ENCODE measurements at regions not wholly inside any gene's neighbourhood (a gene's known extent, or its start where the extent isn't known, plus 50 kb on each side); places are given as distances from the start of the nearest gene placed in this dataset.

DNA sequence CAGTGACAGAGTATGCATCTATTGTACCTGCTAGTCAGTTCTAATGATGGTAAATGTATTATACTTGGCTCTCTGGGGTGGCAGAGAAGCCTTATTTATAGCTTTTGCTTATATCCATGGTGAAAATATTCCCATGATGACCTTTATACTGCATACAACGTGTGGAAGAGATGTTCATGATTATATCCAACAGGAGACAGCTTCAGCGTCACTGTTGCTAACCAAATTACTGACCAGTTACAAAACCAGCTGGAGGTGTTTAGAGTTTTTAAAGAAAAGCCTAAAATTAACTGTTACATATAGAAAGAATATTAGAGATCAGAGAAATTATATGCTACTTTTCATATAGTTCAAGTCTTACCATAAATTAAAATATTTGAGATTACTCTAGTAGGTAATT lies 280.8 kb downstream of the ETV1 start:
- H2AFZ ChIP-seq (ENCODE audit: low read depth, low read length) = no peak overlapping the region
- H3K36me3 ChIP-seq (ENCODE audit: insufficient read depth, low read length) = no peaks in the 10 kb centered on the region
- H3K4me2 ChIP-seq (ENCODE audit: insufficient read depth, low read length) = no peak overlapping the region
- no peak for ATAC-seq (ENCODE audit: insufficient read depth, low read depth)
- no peaks in the 10 kb centered on the region for H4K20me1 ChIP-seq (ENCODE audit: insufficient read depth, low read length)
- DNase-seq = no peak
- no peak overlapping the region for H3K4me3 ChIP-seq (ENCODE audit: low read depth in 1 of 2, low read length in 2 of 2)
- no peaks in the 10 kb centered on the region for H3K9me3 ChIP-seq (ENCODE audit: insufficient read depth, low read length, severe bottlenecking)
- H3K27ac ChIP-seq (ENCODE audit: low read length) = no peak overlapping the region
- no peaks in the 10 kb centered on the region for H3K79me2 ChIP-seq (ENCODE audit: insufficient read depth, low read length)
- TF ChIP-seq, protein P1, sequence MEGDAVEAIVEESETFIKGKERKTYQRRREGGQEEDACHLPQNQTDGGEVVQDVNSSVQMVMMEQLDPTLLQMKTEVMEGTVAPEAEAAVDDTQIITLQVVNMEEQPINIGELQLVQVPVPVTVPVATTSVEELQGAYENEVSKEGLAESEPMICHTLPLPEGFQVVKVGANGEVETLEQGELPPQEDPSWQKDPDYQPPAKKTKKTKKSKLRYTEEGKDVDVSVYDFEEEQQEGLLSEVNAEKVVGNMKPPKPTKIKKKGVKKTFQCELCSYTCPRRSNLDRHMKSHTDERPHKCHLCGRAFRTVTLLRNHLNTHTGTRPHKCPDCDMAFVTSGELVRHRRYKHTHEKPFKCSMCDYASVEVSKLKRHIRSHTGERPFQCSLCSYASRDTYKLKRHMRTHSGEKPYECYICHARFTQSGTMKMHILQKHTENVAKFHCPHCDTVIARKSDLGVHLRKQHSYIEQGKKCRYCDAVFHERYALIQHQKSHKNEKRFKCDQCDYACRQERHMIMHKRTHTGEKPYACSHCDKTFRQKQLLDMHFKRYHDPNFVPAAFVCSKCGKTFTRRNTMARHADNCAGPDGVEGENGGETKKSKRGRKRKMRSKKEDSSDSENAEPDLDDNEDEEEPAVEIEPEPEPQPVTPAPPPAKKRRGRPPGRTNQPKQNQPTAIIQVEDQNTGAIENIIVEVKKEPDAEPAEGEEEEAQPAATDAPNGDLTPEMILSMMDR (IDR thresholded peaks at IDR 0.05; ENCODE audit: borderline replicate concordance, extremely low read depth, low read length, poor library complexity, severe bottlenecking) = no peak
- no peak for TF ChIP-seq EZH2 (IDR thresholded peaks at IDR 0.05; ENCODE audit: borderline replicate concordance, low read depth, low read length, severe bottlenecking)
- no peaks in the 10 kb centered on the region for H3K4me1 ChIP-seq (ENCODE audit: insufficient read depth, low read length)
- no peaks in the 10 kb centered on the region for H3K27me3 ChIP-seq (ENCODE audit: insufficient read depth, low read length, poor library complexity)
- H3K9ac ChIP-seq (ENCODE audit: low read depth, low read length) = no peak overlapping the region

DNA sequence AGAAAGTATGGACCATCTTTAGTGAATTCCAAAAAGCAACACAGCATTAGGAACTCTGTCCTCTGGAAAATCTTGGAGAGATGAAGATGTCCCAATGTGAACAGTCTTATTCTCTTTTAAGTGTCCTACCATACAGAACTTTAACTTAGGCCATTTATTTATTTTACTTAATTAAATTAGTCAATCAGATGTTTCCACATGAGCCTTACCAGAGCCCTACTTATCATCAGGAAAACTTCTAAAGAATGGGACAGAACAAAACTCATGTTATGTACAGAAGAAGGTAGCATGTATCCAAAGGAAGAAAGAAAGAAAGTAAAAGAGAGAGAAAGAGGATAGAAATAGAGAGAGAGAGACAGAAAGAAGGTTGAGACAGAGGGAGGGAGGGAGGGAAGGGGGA lies 276.4 kb downstream of the ETV1 start:
- Histone ChIP-seq H3K4me3 (ENCODE audit: low read depth in 1 of 2, low read length in 2 of 2) (no peak overlapping the region), H3K27ac (ENCODE audit: low read length) (no peak overlapping the region), H3K4me1 (ENCODE audit: insufficient read depth, low read length) (no peaks in the 10 kb centered on the region), H3K36me3 (ENCODE audit: insufficient read depth, low read length) (no peaks in the 10 kb centered on the region), H3K27me3 (ENCODE audit: insufficient read depth, low read length, poor library complexity) (no peaks in the 10 kb centered on the region), H3K79me2 (ENCODE audit: insufficient read depth, low read length) (no peaks in the 10 kb centered on the region), H3K4me2 (ENCODE audit: insufficient read depth, low read length) (no peak overlapping the region), H4K20me1 (ENCODE audit: insufficient read depth, low read length) (no peaks in the 10 kb centered on the region), H2AFZ (ENCODE audit: low read depth, low read length) (no peak overlapping the region), H3K9me3 (ENCODE audit: insufficient read depth, low read length, severe bottlenecking) (no peaks in the 10 kb centered on the region), H3K9ac (ENCODE audit: low read depth, low read length) (no peak overlapping the region)
- TF ChIP-seq, protein P1 (IDR thresholded peaks at IDR 0.05; ENCODE audit: borderline replicate concordance, extremely low read depth, low read length, poor library complexity, severe bottlenecking) = no peak
- no peak for TF ChIP-seq EZH2 (IDR thresholded peaks at IDR 0.05; ENCODE audit: borderline replicate concordance, low read depth, low read length, severe bottlenecking)
- no peak for ATAC-seq (ENCODE audit: insufficient read depth, low read depth)
- no peak for DNase-seq

DNA sequence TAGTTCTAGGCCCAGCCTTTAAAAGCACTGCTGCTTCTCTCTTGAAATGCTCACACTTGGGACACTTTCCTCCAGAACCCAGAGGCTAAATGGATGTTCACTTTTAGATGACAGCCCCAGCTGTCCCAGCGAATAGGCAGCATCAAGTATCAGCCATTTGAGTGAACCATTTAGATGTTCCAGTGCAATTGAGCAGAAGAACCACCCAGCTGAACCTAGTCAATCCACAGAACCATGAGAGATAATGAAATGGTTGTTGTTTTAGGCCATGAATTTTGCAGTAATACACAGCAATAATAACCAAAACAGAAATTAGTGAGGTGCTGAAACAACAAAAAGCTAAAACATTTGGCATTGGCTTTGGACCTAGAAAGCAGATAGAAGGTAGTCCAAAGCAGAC lies 273.9 kb downstream of the ETV1 start:
- no peaks in the 10 kb centered on the region for H3K36me3 ChIP-seq (ENCODE audit: insufficient read depth, low read length)
- H3K9ac ChIP-seq (ENCODE audit: low read depth, low read length) = no peak overlapping the region
- no peak for ATAC-seq (ENCODE audit: insufficient read depth, low read depth)
- H3K4me1 ChIP-seq (ENCODE audit: insufficient read depth, low read length) = no peaks in the 10 kb centered on the region
- no peak for DNase-seq
- no peak overlapping the region for H3K27ac ChIP-seq (ENCODE audit: low read length)
- no peak overlapping the region for H3K4me3 ChIP-seq (ENCODE audit: low read depth in 1 of 2, low read length in 2 of 2)
- H3K27me3 ChIP-seq (ENCODE audit: insufficient read depth, low read length, poor library complexity) = no peaks in the 10 kb centered on the region
- no peaks in the 10 kb centered on the region for H3K79me2 ChIP-seq (ENCODE audit: insufficient read depth, low read length)
- H3K9me3 ChIP-seq (ENCODE audit: insufficient read depth, low read length, severe bottlenecking) = no peaks in the 10 kb centered on the region
- no peak overlapping the region for H2AFZ ChIP-seq (ENCODE audit: low read depth, low read length)
- no peak for TF ChIP-seq EZH2 (IDR thresholded peaks at IDR 0.05; ENCODE audit: borderline replicate concordance, low read depth, low read length, severe bottlenecking)
- TF ChIP-seq, protein P1 (IDR thresholded peaks at IDR 0.05; ENCODE audit: borderline replicate concordance, extremely low read depth, low read length, poor library complexity, severe bottlenecking) = no peak
- H3K4me2 ChIP-seq (ENCODE audit: insufficient read depth, low read length) = no peak overlapping the region
- no peaks in the 10 kb centered on the region for H4K20me1 ChIP-seq (ENCODE audit: insufficient read depth, low read length)

DNA sequence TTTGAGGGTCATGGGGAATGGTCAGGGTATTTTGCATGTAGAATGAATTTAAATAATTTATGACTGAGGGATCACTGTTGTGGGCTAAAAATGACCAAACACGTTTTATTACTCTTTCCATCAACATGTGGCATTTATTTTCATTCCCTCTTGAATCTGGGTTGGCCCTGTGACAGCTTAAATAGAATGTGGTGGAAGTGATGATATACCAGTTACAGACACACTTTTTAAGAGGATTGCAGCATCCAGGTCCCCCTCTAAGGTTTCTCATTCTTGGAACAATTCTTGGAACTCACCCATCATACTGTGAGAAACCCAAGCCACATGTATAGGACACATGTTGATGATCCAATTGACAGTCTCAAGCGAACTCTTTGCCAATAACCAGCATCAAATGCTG lies 272.4 kb downstream of the ETV1 start:
- no peak for TF ChIP-seq EZH2 (IDR thresholded peaks at IDR 0.05; ENCODE audit: borderline replicate concordance, low read depth, low read length, severe bottlenecking)
- TF ChIP-seq, protein P1 (IDR thresholded peaks at IDR 0.05; ENCODE audit: borderline replicate concordance, extremely low read depth, low read length, poor library complexity, severe bottlenecking) = no peak

More for the DNA sequence above, 272.4 kb downstream of the ETV1 start:
- Histone ChIP-seq H3K9ac (ENCODE audit: low read depth, low read length) (no peak overlapping the region), H4K20me1 (ENCODE audit: insufficient read depth, low read length) (no peaks in the 10 kb centered on the region), H3K79me2 (ENCODE audit: insufficient read depth, low read length) (no peaks in the 10 kb centered on the region), H3K9me3 (ENCODE audit: insufficient read depth, low read length, severe bottlenecking) (no peaks in the 10 kb centered on the region), H3K27ac (ENCODE audit: low read length) (no peak overlapping the region), H3K27me3 (ENCODE audit: insufficient read depth, low read length, poor library complexity) (no peaks in the 10 kb centered on the region), H3K36me3 (ENCODE audit: insufficient read depth, low read length) (no peaks in the 10 kb centered on the region), H3K4me1 (ENCODE audit: insufficient read depth, low read length) (no peaks in the 10 kb centered on the region), H3K4me3 (ENCODE audit: low read depth in 1 of 2, low read length in 2 of 2) (no peak overlapping the region), H2AFZ (ENCODE audit: low read depth, low read length) (no peak overlapping the region), H3K4me2 (ENCODE audit: insufficient read depth, low read length) (no peak overlapping the region)
- DNase-seq (no peak), ATAC-seq (ENCODE audit: insufficient read depth, low read depth) (no peak)

All from DND-41 (cell line).